Upper lobe of left lung (tissue), 4 donors: ENCODE measurements at regions not wholly inside any gene's neighbourhood (a gene's known extent, or its start where the extent isn't known, plus 50 kb on each side); places are given as distances from the start of the nearest gene placed in this dataset.

ENCODE experiments used
- EP300 ChIP-seq, 4 donors: sonication (generic); formaldehyde crosslinking; IDR thresholded peaks; one replicate each; pipeline ENCODE4 v1.5.1; 2017; ENCODE audit warnings: antibody characterized with exemption in 4 of 4, control low read depth in 2 of 4
- POLR2A ChIP-seq, 4 donors: fragments of 450-650 bp; IDR thresholded peaks; one replicate each; pipeline ENCODE4 v1.5.1; 2016 to 2017; ENCODE audit warnings: antibody characterized with exemption in 4 of 4, mild to moderate bottlenecking in 2 of 4
- POLR2AphosphoS5 ChIP-seq, 2 donors: sonication (generic); formaldehyde crosslinking; IDR thresholded peaks; one replicate each; pipeline ENCODE4 v1.5.1; 2017; ENCODE audit warnings: antibody characterized with exemption in 2 of 2
- TF ChIP-seq, protein P1 (sequence below), 6 experiments: fragments of 450-650 bp in 4 of 6; fragments of 200-600 bp in 2 of 6; sonication (generic) in 2 of 6; IDR thresholded peaks; one replicate each; pipeline ENCODE4 v1.5.1; 2016 to 2019; ENCODE audit warnings: antibody characterized with exemption in 6 of 6

DNA sequence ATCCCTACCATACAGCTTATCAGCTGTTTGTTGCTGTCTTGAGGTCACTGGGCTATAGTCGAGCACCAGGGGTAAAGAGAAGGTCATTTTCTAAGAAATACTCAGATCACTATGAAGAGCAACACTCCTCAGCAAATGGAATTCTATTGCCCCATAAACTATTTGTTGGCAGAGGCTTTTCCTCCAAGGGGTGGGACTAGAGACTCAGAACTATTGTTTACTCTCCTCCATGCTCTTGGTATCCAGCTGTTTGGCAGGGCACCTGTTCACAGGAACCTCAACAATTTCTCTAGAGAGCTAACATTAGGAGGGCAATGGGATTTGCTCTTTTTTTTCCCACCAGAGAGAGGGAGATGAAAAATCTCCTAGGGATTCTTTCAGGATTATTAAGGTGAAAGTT is 249.1 kb upstream of the SPRED2 start:
- TF ChIP-seq, protein P1, sequence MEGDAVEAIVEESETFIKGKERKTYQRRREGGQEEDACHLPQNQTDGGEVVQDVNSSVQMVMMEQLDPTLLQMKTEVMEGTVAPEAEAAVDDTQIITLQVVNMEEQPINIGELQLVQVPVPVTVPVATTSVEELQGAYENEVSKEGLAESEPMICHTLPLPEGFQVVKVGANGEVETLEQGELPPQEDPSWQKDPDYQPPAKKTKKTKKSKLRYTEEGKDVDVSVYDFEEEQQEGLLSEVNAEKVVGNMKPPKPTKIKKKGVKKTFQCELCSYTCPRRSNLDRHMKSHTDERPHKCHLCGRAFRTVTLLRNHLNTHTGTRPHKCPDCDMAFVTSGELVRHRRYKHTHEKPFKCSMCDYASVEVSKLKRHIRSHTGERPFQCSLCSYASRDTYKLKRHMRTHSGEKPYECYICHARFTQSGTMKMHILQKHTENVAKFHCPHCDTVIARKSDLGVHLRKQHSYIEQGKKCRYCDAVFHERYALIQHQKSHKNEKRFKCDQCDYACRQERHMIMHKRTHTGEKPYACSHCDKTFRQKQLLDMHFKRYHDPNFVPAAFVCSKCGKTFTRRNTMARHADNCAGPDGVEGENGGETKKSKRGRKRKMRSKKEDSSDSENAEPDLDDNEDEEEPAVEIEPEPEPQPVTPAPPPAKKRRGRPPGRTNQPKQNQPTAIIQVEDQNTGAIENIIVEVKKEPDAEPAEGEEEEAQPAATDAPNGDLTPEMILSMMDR (IDR thresholded peaks at IDR 0.05): no peak
- TF ChIP-seq POLR2A (IDR thresholded peaks at IDR 0.05) (no peak), EP300 (IDR thresholded peaks at IDR 0.05) (no peak), POLR2AphosphoS5 (IDR thresholded peaks at IDR 0.05) (no peak)
